ENCODE measurements at regions not wholly inside any gene's neighbourhood (a gene's known extent, or its start where the extent isn't known, plus 50 kb on each side); places are given as distances from the start of the nearest gene placed in this dataset.

- TF ChIP-seq ZNF510 (CRISPR knock-in tag; IDR thresholded peaks at IDR 0.05; ENCODE audit: low read depth), result no peak
- TF ChIP-seq ZNF343 (CRISPR knock-in tag; IDR thresholded peaks at IDR 0.05), result no peak
- TF ChIP-seq ZBTB7B (CRISPR knock-in tag; IDR thresholded peaks at IDR 0.05), result no peak
- no peak for TF ChIP-seq GLMP (CRISPR knock-in tag; IDR thresholded peaks at IDR 0.05; ENCODE audit: borderline replicate concordance)
- TF ChIP-seq SP5 (CRISPR knock-in tag; IDR thresholded peaks at IDR 0.05; ENCODE audit: borderline replicate concordance, low read depth), result no peak
- TF ChIP-seq THYN1 (CRISPR knock-in tag; IDR thresholded peaks at IDR 0.05; ENCODE audit: borderline replicate concordance, low read depth), result no peak
- no peak for TF ChIP-seq ZNF678 (CRISPR knock-in tag; IDR thresholded peaks at IDR 0.05)
- no peak for TF ChIP-seq HDAC1 (CRISPR knock-in tag; IDR thresholded peaks at IDR 0.05)
- TF ChIP-seq RBAK (CRISPR knock-in tag; IDR thresholded peaks at IDR 0.05), result no peak
- TF ChIP-seq PCBP2 (optimal IDR thresholded peaks at IDR 0.05; ENCODE audit: low read depth, low read length, poor library complexity, severe bottlenecking), result no peak
- TF ChIP-seq TIGD3 (CRISPR knock-in tag; IDR thresholded peaks at IDR 0.05; ENCODE audit: borderline replicate concordance), result no peak
- no peak for TF ChIP-seq ZNF512B (CRISPR knock-in tag; IDR thresholded peaks at IDR 0.05; ENCODE audit: borderline replicate concordance)
- no peak for TF ChIP-seq GLI4 (CRISPR knock-in tag; IDR thresholded peaks at IDR 0.05; ENCODE audit: borderline replicate concordance)
- TF ChIP-seq, protein P1, sequence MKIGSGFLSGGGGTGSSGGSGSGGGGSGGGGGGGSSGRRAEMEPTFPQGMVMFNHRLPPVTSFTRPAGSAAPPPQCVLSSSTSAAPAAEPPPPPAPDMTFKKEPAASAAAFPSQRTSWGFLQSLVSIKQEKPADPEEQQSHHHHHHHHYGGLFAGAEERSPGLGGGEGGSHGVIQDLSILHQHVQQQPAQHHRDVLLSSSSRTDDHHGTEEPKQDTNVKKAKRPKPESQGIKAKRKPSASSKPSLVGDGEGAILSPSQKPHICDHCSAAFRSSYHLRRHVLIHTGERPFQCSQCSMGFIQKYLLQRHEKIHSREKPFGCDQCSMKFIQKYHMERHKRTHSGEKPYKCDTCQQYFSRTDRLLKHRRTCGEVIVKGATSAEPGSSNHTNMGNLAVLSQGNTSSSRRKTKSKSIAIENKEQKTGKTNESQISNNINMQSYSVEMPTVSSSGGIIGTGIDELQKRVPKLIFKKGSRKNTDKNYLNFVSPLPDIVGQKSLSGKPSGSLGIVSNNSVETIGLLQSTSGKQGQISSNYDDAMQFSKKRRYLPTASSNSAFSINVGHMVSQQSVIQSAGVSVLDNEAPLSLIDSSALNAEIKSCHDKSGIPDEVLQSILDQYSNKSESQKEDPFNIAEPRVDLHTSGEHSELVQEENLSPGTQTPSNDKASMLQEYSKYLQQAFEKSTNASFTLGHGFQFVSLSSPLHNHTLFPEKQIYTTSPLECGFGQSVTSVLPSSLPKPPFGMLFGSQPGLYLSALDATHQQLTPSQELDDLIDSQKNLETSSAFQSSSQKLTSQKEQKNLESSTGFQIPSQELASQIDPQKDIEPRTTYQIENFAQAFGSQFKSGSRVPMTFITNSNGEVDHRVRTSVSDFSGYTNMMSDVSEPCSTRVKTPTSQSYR (CRISPR knock-in tag; IDR thresholded peaks at IDR 0.05; ENCODE audit: borderline replicate concordance), result no peak
- TF ChIP-seq SOX13 (IDR thresholded peaks at IDR 0.05), result no peak
- peak in 1 of 2 experiments; percentile 39; a peak in 1 of 4 replicates for TF ChIP-seq SOX13 (CRISPR knock-in tag; conservative IDR thresholded peaks at IDR 0.05 in 1 of 2, IDR thresholded peaks at IDR 0.05 in 1 of 2)
- peak; percentile 59; the same call in 1 of the 2 replicates for TF ChIP-seq FOXA3 (CRISPR knock-in tag; IDR thresholded peaks at IDR 0.05)
- TF ChIP-seq CBX5 (CRISPR knock-in tag; IDR thresholded peaks at IDR 0.05; ENCODE audit: borderline replicate concordance), result no peak
- no peak for TF ChIP-seq DNMT3B (CRISPR knock-in tag; conservative IDR thresholded peaks at IDR 0.05)
- TF ChIP-seq ZKSCAN8 (CRISPR knock-in tag; IDR thresholded peaks at IDR 0.05; ENCODE audit: borderline replicate concordance), result no peak
- no peak for TF ChIP-seq SCMH1 (CRISPR knock-in tag; IDR thresholded peaks at IDR 0.05; ENCODE audit: borderline replicate concordance)
- no peak for TF ChIP-seq ZSCAN29 (CRISPR knock-in tag; conservative IDR thresholded peaks at IDR 0.05)
Observed at GRCh38 chr12:24752763-24753462, 196.0 kb downstream of the BCAT1 start (continued).

Data from HepG2 (cell line).